WTC11 (cell line): ENCODE measurements at regions not wholly inside any gene's neighbourhood (a gene's known extent, or its start where the extent isn't known, plus 50 kb on each side); places are given as distances from the start of the nearest gene placed in this dataset.
A peak's percentile ranks its signal among the peaks of the same experiment; 100 is the strongest.

Source experiments
- ATAC-seq: fragments of 200-7000 bp; cut with Tn5 transposase; 2 replicates; pipeline ENCODE4 v1.10.0; 2021; ENCODE audit warnings: mild to moderate bottlenecking, moderate library complexity
- CTCF ChIA-PET: fragments of 300-600 bp; sonication (Branson Sonifier 250); formaldehyde crosslinking; loops from one replicate; lab custom pipeline; 2021; ENCODE audit warnings: antibody characterized with exemption; lab: Charles Lee
- POLR2A ChIA-PET: fragments of 350-600 bp; sonication (Branson Sonifier 250); formaldehyde crosslinking; loops from one replicate; lab custom pipeline; 2021; ENCODE audit warnings: antibody characterized with exemption; lab: Charles Lee
- DNase-seq: peaks from one replicate; pipeline ENCODE4 v3.0.0; 2021; ENCODE audit warnings: low spot score
- H3K27ac Mint-ChIP-seq: 2 replicates; pipeline ENCODE4 v1.8.0; 2021; ENCODE audit warnings: mixed read lengths
- H3K27me3 Mint-ChIP-seq: 2 replicates; pipeline ENCODE4 v1.8.0; 2021; ENCODE audit warnings: low read depth, mild to moderate bottlenecking, moderate library complexity, mixed read lengths
- H3K36me3 Mint-ChIP-seq: 2 replicates; pipeline ENCODE4 v1.8.0; 2021; ENCODE audit warnings: mixed read lengths
- H3K4me1 Mint-ChIP-seq: 2 replicates; pipeline ENCODE4 v1.8.0; 2022; ENCODE audit warnings: mixed read lengths
- H3K4me3 Mint-ChIP-seq: 2 replicates; pipeline ENCODE4 v1.8.0; 2021; ENCODE audit warnings: mild to moderate bottlenecking, moderate library complexity, mixed read lengths
- H3K9me3 Mint-ChIP-seq: 2 replicates; pipeline ENCODE4 v1.8.0; 2021; ENCODE audit warnings: mixed read lengths
- ATF1 ChIP-seq: sonication (generic); formaldehyde crosslinking; IDR thresholded peaks from 2 replicates; pipeline ENCODE4 v1.8.1; 2023; ENCODE audit warnings: mild to moderate bottlenecking, moderate library complexity, missing genetic modification reagents
- E2F4 ChIP-seq: sonication (generic); formaldehyde crosslinking; IDR thresholded peaks from 2 replicates; pipeline ENCODE4 v1.8.1; 2022; ENCODE audit warnings: low read depth, mild to moderate bottlenecking, moderate library complexity, missing genetic modification reagents, borderline replicate concordance
- E2F5 ChIP-seq: sonication (generic); formaldehyde crosslinking; IDR thresholded peaks from 2 replicates; pipeline ENCODE4 v1.8.1; 2022; ENCODE audit warnings: mild to moderate bottlenecking, moderate library complexity, missing genetic modification reagents
- FOXP1 ChIP-seq: sonication (generic); formaldehyde crosslinking; IDR thresholded peaks from 2 replicates; pipeline ENCODE4 v1.8.0; 2022; ENCODE audit warnings: missing genetic modification reagents, mild to moderate bottlenecking, moderate library complexity, borderline replicate concordance
- GTF2I ChIP-seq: fragments of 250-450 bp; sonication (Bioruptor Pico); conservative IDR thresholded peaks from 2 replicates; pipeline ENCODE4 v1.4.0; 2021; ENCODE audit warnings: mild to moderate bottlenecking
- JUN ChIP-seq: sonication (generic); formaldehyde crosslinking; IDR thresholded peaks from 2 replicates; pipeline ENCODE4 v1.8.0; 2023; ENCODE audit warnings: mild to moderate bottlenecking, missing genetic modification reagents
- NR1H2 ChIP-seq: sonication (generic); formaldehyde crosslinking; IDR thresholded peaks from 2 replicates; pipeline ENCODE4 v1.9.0; 2021; ENCODE audit warnings: mild to moderate bottlenecking, moderate library complexity, missing genetic modification reagents
- OVOL2 ChIP-seq: fragments of 250-450 bp; sonication (Bioruptor Pico); IDR thresholded peaks from 2 replicates; pipeline ENCODE4 v1.9.0; 2021; ENCODE audit warnings: mild to moderate bottlenecking, borderline replicate concordance
- PRDM15 ChIP-seq: sonication (generic); formaldehyde crosslinking; IDR thresholded peaks from 2 replicates; pipeline ENCODE4 v1.8.0; 2022; ENCODE audit warnings: missing genetic modification reagents
- PREB ChIP-seq: sonication (generic); formaldehyde crosslinking; IDR thresholded peaks from 2 replicates; pipeline ENCODE4 v1.8.1; 2022; ENCODE audit warnings: mild to moderate bottlenecking, missing genetic modification reagents, moderate library complexity, borderline replicate concordance
- RELA ChIP-seq: sonication (generic); formaldehyde crosslinking; IDR thresholded peaks from 2 replicates; pipeline ENCODE4 v1.8.1; 2022; ENCODE audit warnings: missing genetic modification reagents, mild to moderate bottlenecking, borderline replicate concordance
- SMAD3 ChIP-seq: sonication (generic); formaldehyde crosslinking; IDR thresholded peaks from 2 replicates; pipeline ENCODE4 v1.8.0; 2022; ENCODE audit warnings: missing genetic modification reagents, mild to moderate bottlenecking, borderline replicate concordance
- STAT6 ChIP-seq: sonication (generic); formaldehyde crosslinking; conservative IDR thresholded peaks from 2 replicates; pipeline ENCODE4 v1.8.1; 2023; ENCODE audit warnings: mild to moderate bottlenecking, low read depth, missing genetic modification reagents, moderate library complexity
- USF2 ChIP-seq: sonication (generic); formaldehyde crosslinking; IDR thresholded peaks from 2 replicates; pipeline ENCODE4 v1.8.1; 2023; ENCODE audit warnings: mild to moderate bottlenecking, missing genetic modification reagents, moderate library complexity
- ZNF138 ChIP-seq: sonication (generic); formaldehyde crosslinking; conservative IDR thresholded peaks from 2 replicates; pipeline ENCODE4 v1.8.1; 2022; ENCODE audit warnings: mild to moderate bottlenecking, moderate library complexity, missing genetic modification reagents
- ZNF281 ChIP-seq: sonication (generic); formaldehyde crosslinking; IDR thresholded peaks from 2 replicates; pipeline ENCODE4 v1.8.0; 2023; ENCODE audit warnings: mild to moderate bottlenecking, missing genetic modification reagents
- ZNF416 ChIP-seq: fragments of 250-450 bp; sonication (Bioruptor Pico); IDR thresholded peaks from 2 replicates; pipeline ENCODE4 v1.9.0; 2021; ENCODE audit warnings: mild to moderate bottlenecking, inconsistent platforms
- ZNF423 ChIP-seq: fragments of 250-450 bp; sonication (Bioruptor Pico); IDR thresholded peaks from 2 replicates; pipeline ENCODE4 v2.1.2; 2022; ENCODE audit warnings: mild to moderate bottlenecking, moderate library complexity
- ZNF671 ChIP-seq: fragments of 250-450 bp; sonication (Bioruptor Pico); IDR thresholded peaks from 2 replicates; pipeline ENCODE4 v1.8.0; 2021; ENCODE audit warnings: mild to moderate bottlenecking
- ZSCAN18 ChIP-seq: fragments of 250-450 bp; sonication (Bioruptor Pico); IDR thresholded peaks from 2 replicates; pipeline ENCODE4 v2.1.2; 2022; ENCODE audit warnings: mild to moderate bottlenecking, moderate library complexity

- Mint-ChIP-seq H3K9me3 (peaks cover 27% of the 10 kb centered on the region), H3K27me3 (peaks cover 3% of the 10 kb centered on the region), H3K4me3 (no peak overlapping the region), H3K4me1 (peaks cover 19% of the 10 kb centered on the region), H3K27ac (peak overlapping the region; percentile 9; the same call in 1 of the 2 replicates), H3K36me3 (peaks cover 11% of the 10 kb centered on the region; the same call in 1 of the 2 replicates)
- ChIA-PET POLR2A (interaction anchor here (1.5 kb wide), 1 partner anchor 14 kb away, joined by 3 read pairs; no protein-coding TSS in a partner anchor), CTCF (interaction anchor here (0.8 to 1.3 kb wide), 6 partner anchors 14 to 128 kb away, joined by 3 read pairs; no protein-coding TSS in a partner anchor)
- peak; percentile 90 for ATAC-seq
- DNase-seq = no peak
- TF ChIP-seq NR1H2 (CRISPR knock-in tag) (no peak), ZNF416 (no peak), ZNF671 (no peak), OVOL2 (no peak), GTF2I (CRISPR knock-in tag) (no peak), ZNF138 (CRISPR knock-in tag) (no peak), FOXP1 (CRISPR knock-in tag) (no peak), ZNF281 (CRISPR knock-in tag) (no peak), ZSCAN18 (CRISPR knock-in tag) (no peak)
- TF ChIP-seq, all 79 proteins: peak for 0
Measured at GRCh38 chr2:122100346-122100745, 344.9 kb downstream of the TSN start.

GRCh38 chr2:122100756-122101155, 345.3 kb downstream of the TSN start:
- peaks cover 27% of the 10 kb centered on the region for H3K9me3 Mint-ChIP-seq
- no peak overlapping the region for H3K4me3 Mint-ChIP-seq
- H3K4me1 Mint-ChIP-seq = peaks cover 23% of the 10 kb centered on the region
- H3K27me3 Mint-ChIP-seq = peaks cover 3% of the 10 kb centered on the region
- ATAC-seq (no peak), DNase-seq (no peak)
- ChIA-PET POLR2A (interaction anchor here (1.5 kb wide), 1 partner anchor 14 kb away, joined by 3 read pairs; no protein-coding TSS in a partner anchor), CTCF (interaction anchor here (0.8 to 1.7 kb wide), 8 partner anchors 10 to 290 kb away, joined by 3 to 8 read pairs (median 3); no protein-coding TSS in a partner anchor)
- H3K36me3 Mint-ChIP-seq = peaks cover 11% of the 10 kb centered on the region; the same call in 1 of the 2 replicates
- H3K27ac Mint-ChIP-seq = no peak overlapping the region
- TF ChIP-seq JUN (no peak), PRDM15 (CRISPR knock-in tag) (no peak), STAT6 (CRISPR knock-in tag) (no peak), PREB (CRISPR knock-in tag) (no peak), E2F5 (CRISPR knock-in tag) (no peak), ZNF423 (CRISPR knock-in tag) (no peak), USF2 (no peak), RELA (CRISPR knock-in tag) (no peak), E2F4 (CRISPR knock-in tag) (no peak), SMAD3 (CRISPR knock-in tag) (no peak), ATF1 (CRISPR knock-in tag) (no peak), OVOL2 (no peak)
